Cardiac muscle cell (in vitro differentiated cells and primary cell): ENCODE measurements at regions not wholly inside any gene's neighbourhood (a gene's known extent, or its start where the extent isn't known, plus 50 kb on each side); places are given as distances from the start of the nearest gene placed in this dataset.
"Not testable (repeated sequence)": the region's sequence is repeated elsewhere in the genome, so short reads cannot be mapped to it uniquely, and the experiment has no call there.

Experiments used
- DNase-seq, 2 donors: peaks; one replicate each; pipeline versions ENCODE4 v3.0.0 to v3.0.0-alpha.2; 2010 to 2017; ENCODE audit warnings: low read depth in 1 of 2, low spot score in 1 of 2
- H3K27ac ChIP-seq: fragments of 200-600 bp; sonication (generic); 2 replicates; pipeline ENCODE4 v1.5.1; 2016
- H3K27me3 ChIP-seq: fragments of 200-600 bp; sonication (generic); 2 replicates; pipeline ENCODE4 v1.6.0; 2016; ENCODE audit warnings: control low read depth
- H3K36me3 ChIP-seq: fragments of 200-600 bp; sonication (generic); 2 replicates; pipeline ENCODE4 v1.5.1; 2016; ENCODE audit warnings: control low read depth
- H3K4me1 ChIP-seq: fragments of 200-600 bp; sonication (generic); 2 replicates; pipeline ENCODE4 v1.8.1; 2017; ENCODE audit warnings: low read depth, mild to moderate bottlenecking, mixed run types
- H3K4me3 ChIP-seq: fragments of 200-600 bp; sonication (generic); 2 replicates; pipeline ENCODE4 v1.5.1; 2016; ENCODE audit warnings: mild to moderate bottlenecking
- H3K9me3 ChIP-seq: fragments of 200-600 bp; sonication (generic); 2 replicates; pipeline ENCODE4 v1.5.1; 2017; ENCODE audit warnings: low read depth, mild to moderate bottlenecking, control low read depth
- CTCF ChIP-seq: IDR thresholded peaks from 2 replicates; pipeline ENCODE4 v1.5.1; 2012; ENCODE audit warnings: low read depth, mild to moderate bottlenecking, low read length

- H3K4me1 ChIP-seq, result no peaks in the 10 kb centered on the region
- H3K4me3 ChIP-seq, result no peak overlapping the region
- no peaks in the 10 kb centered on the region for H3K36me3 ChIP-seq
- H3K9me3 ChIP-seq, result no peaks in the 10 kb centered on the region
- no peak overlapping the region for H3K27ac ChIP-seq
- TF ChIP-seq CTCF, result no peak
- DNase-seq, result no peak
- H3K27me3 ChIP-seq, result no peaks in the 10 kb centered on the region
Observed at GRCh38 chr2:22458440-22458839, 926.5 kb upstream of the KLHL29 start.

- not testable (repeated sequence) for H3K27ac ChIP-seq, H3K27me3 ChIP-seq, H3K9me3 ChIP-seq, H3K4me1 ChIP-seq, H3K4me3 ChIP-seq, H3K36me3 ChIP-seq, DNase-seq
Observed at GRCh38 chr2:22475103-22475502, 909.9 kb upstream of the KLHL29 start.

- H3K9me3 ChIP-seq, result no peaks in the 10 kb centered on the region
- TF ChIP-seq CTCF, result no peak
- no peak overlapping the region for H3K4me3 ChIP-seq
- H3K36me3 ChIP-seq, result no peaks in the 10 kb centered on the region
- H3K27me3 ChIP-seq, result no peaks in the 10 kb centered on the region
- DNase-seq, result no peak
- H3K4me1 ChIP-seq, result no peaks in the 10 kb centered on the region
- H3K27ac ChIP-seq, result no peak overlapping the region
Observed at GRCh38 chr2:22478329-22478728, 906.6 kb upstream of the KLHL29 start.

GRCh38 chr2:22481486-22482259 lies 903.3 kb upstream of the KLHL29 start:
- Histone ChIP-seq H3K4me1 (no peaks in the 10 kb centered on the region), H3K27me3 (no peaks in the 10 kb centered on the region), H3K36me3 (no peaks in the 10 kb centered on the region), H3K4me3 (no peak overlapping the region), H3K9me3 (no peaks in the 10 kb centered on the region), H3K27ac (no peak overlapping the region)
- DNase-seq, result no peak
- no peak for TF ChIP-seq CTCF

GRCh38 chr2:22483036-22483435 lies 901.9 kb upstream of the KLHL29 start:
- Histone ChIP-seq H3K36me3 (no peaks in the 10 kb centered on the region), H3K4me3 (no peak overlapping the region), H3K4me1 (no peaks in the 10 kb centered on the region), H3K9me3 (no peaks in the 10 kb centered on the region), H3K27ac (no peak overlapping the region), H3K27me3 (no peaks in the 10 kb centered on the region)
- no peak for DNase-seq
- TF ChIP-seq CTCF, result no peak

- no peak overlapping the region for H3K27ac ChIP-seq
- no peaks in the 10 kb centered on the region for H3K9me3 ChIP-seq
- no peak for TF ChIP-seq CTCF
- H3K4me1 ChIP-seq, result no peaks in the 10 kb centered on the region
- H3K27me3 ChIP-seq, result no peaks in the 10 kb centered on the region
- no peak for DNase-seq
- H3K36me3 ChIP-seq, result no peaks in the 10 kb centered on the region
- H3K4me3 ChIP-seq, result no peak overlapping the region
Observed at GRCh38 chr2:22485486-22485885, 899.5 kb upstream of the KLHL29 start.
